SK-N-SH (cell line): ENCODE measurements at regions not wholly inside any gene's neighbourhood (a gene's known extent, or its start where the extent isn't known, plus 50 kb on each side); places are given as distances from the start of the nearest gene placed in this dataset.

Experiments
- CTCF ChIA-PET: fragments of 300-600, 350-600 bp; formaldehyde crosslinking; extraction: SDS; loops from one replicate; lab custom pipeline; 2021; lab: Yijun Ruan, JAX
- POLR2A ChIA-PET: fragments of 350-600 bp; sonication (Branson Sonifier 250); formaldehyde crosslinking; extraction: SDS; loops from one replicate; lab custom pipeline; 2020; ENCODE audit warnings: antibody characterized with exemption, inconsistent platforms; lab: Yijun Ruan, JAX
- DNase-seq: peaks from one replicate; pipeline ENCODE4 v3.0.0; 2012
- H2AFZ ChIP-seq: fragments of 200-600 bp; sonication (generic); 2 replicates; pipeline ENCODE4 v1.8.1; 2016; ENCODE audit warnings: antibody characterized with exemption, mild to moderate bottlenecking, low read depth
- H3F3A ChIP-seq: fragments of 200-600 bp; sonication (generic); replicated peaks from 2 replicates; pipeline ENCODE3; 2016; ENCODE audit warnings: antibody characterized with exemption, mild to moderate bottlenecking; ENCODE audit not compliant: insufficient read depth
- H3K27ac ChIP-seq, 2 experiments: fragments of 200-500 bp in 1 of 2; fragments of 200-600 bp in 1 of 2; sonication (Bioruptor generic) in 1 of 2; sonication (generic), shearing (Covaris generic) in 1 of 2; 2 replicates each; pipeline versions ENCODE4 v1.5.1 to v1.6.1; 2014 to 2016; ENCODE audit warnings: low read depth in 2 of 2, inconsistent platforms in 1 of 2, low read length in 1 of 2, mild to moderate bottlenecking in 1 of 2, mixed read lengths in 1 of 2
- H3K27me3 ChIP-seq: fragments of 200-600 bp; sonication (generic), shearing (Covaris generic); 2 replicates; pipeline ENCODE4 v1.6.1; 2016; ENCODE audit warnings: mixed run types; ENCODE audit not compliant: insufficient read depth
- H3K36me3 ChIP-seq, 2 experiments: fragments of 200-500 bp in 1 of 2; fragments of 200-600 bp in 1 of 2; sonication (Bioruptor generic) in 1 of 2; sonication (generic) in 1 of 2; replicated peaks in 1 of 2; 2 replicates each; pipeline versions ENCODE3 to v1.5.1; 2014 to 2016; ENCODE audit warnings: low read length in 1 of 2, mild to moderate bottlenecking in 1 of 2; ENCODE audit not compliant: insufficient read depth in 2 of 2, control insufficient read depth in 1 of 2
- H3K4me1 ChIP-seq, 2 experiments: fragments of 200-500 bp in 1 of 2; fragments of 200-600 bp in 1 of 2; sonication (Bioruptor generic) in 1 of 2; sonication (generic), shearing (Covaris generic) in 1 of 2; 2 replicates each; pipeline versions ENCODE4 v1.5.1 to v1.6.1; 2014 to 2016; ENCODE audit warnings: low read depth in 1 of 2, low read length in 1 of 2, mixed run types in 1 of 2; ENCODE audit not compliant: insufficient read depth in 2 of 2, control insufficient read depth in 1 of 2
- H3K4me2 ChIP-seq: fragments of 200-600 bp; sonication (generic), shearing (Covaris generic); 2 replicates; pipeline ENCODE4 v1.6.1; 2017; ENCODE audit warnings: mixed run types
- H3K4me3 ChIP-seq, 2 experiments: fragments of 200-500 bp in 1 of 2; fragments of 200-600 bp in 1 of 2; sonication (Bioruptor generic) in 1 of 2; sonication (generic), shearing (Covaris generic) in 1 of 2; 2 replicates each; pipeline versions ENCODE4 v1.5.1 to v1.8.1; 2014 to 2016; ENCODE audit warnings: low read depth in 2 of 2, inconsistent platforms in 1 of 2, low read length in 1 of 2, mild to moderate bottlenecking in 1 of 2, mixed read lengths in 1 of 2, moderate library complexity in 1 of 2
- H3K79me2 ChIP-seq: fragments of 200-600 bp; sonication (generic); 2 replicates; pipeline ENCODE4 v1.8.1; 2017; ENCODE audit warnings: mild to moderate bottlenecking; ENCODE audit not compliant: insufficient read depth
- H3K9ac ChIP-seq: fragments of 200-600 bp; sonication (generic); 2 replicates; pipeline ENCODE4 v1.6.1; 2017; ENCODE audit warnings: mixed run types
- H3K9me2 ChIP-seq: fragments of 200-600 bp; sonication (generic); 2 replicates; pipeline ENCODE4 v1.6.1; 2017; ENCODE audit warnings: mixed run types
- H3K9me3 ChIP-seq: fragments of 200-600 bp; sonication (generic); 2 replicates; pipeline ENCODE4 v1.6.1; 2017; ENCODE audit warnings: mixed run types, mild to moderate bottlenecking, moderate library complexity
- H4K20me1 ChIP-seq: fragments of 200-600 bp; sonication (generic); 2 replicates; pipeline ENCODE4 v1.6.1; 2017; ENCODE audit warnings: mild to moderate bottlenecking, mixed run types; ENCODE audit not compliant: insufficient read depth
- CHD2 ChIP-seq: fragments of 150-350 bp; IDR thresholded peaks from 2 replicates; pipeline ENCODE4 v1.6.1; 2018; ENCODE audit warnings: low read length; ENCODE audit not compliant: partially characterized antibody
- EZH2phosphoT487 ChIP-seq: fragments of 200-600 bp; sonication (generic); IDR thresholded peaks from 2 replicates; pipeline ENCODE4 v1.6.1; 2017; ENCODE audit warnings: low read depth, mixed run types, mild to moderate bottlenecking, antibody characterized with exemption, moderate library complexity, borderline replicate concordance
- FOSL2 ChIP-seq: IDR thresholded peaks from 2 replicates; pipeline ENCODE4 v1.4.0; 2012; ENCODE audit warnings: low read depth, mild to moderate bottlenecking, moderate library complexity, borderline replicate concordance
- FOXJ3 ChIP-seq: sonication (generic); formaldehyde crosslinking; IDR thresholded peaks from 2 replicates; pipeline ENCODE4 v1.5.1; 2020; ENCODE audit warnings: mild to moderate bottlenecking, missing genetic modification reagents
- FOXM1 ChIP-seq: IDR thresholded peaks from 2 replicates; pipeline ENCODE4 v1.4.0; 2012; ENCODE audit warnings: low read depth, mild to moderate bottlenecking
- GABPA ChIP-seq: IDR thresholded peaks from 2 replicates; pipeline ENCODE4 v1.4.0; 2012; ENCODE audit warnings: low read depth, mild to moderate bottlenecking
- GATA2 ChIP-seq: sonication (generic); formaldehyde crosslinking; IDR thresholded peaks from 2 replicates; pipeline ENCODE4 v1.5.0; 2020; ENCODE audit warnings: mild to moderate bottlenecking, missing genetic modification reagents
- JUND ChIP-seq: IDR thresholded peaks from 2 replicates; pipeline ENCODE4 v1.4.0; 2012
- MEF2A ChIP-seq: IDR thresholded peaks from 2 replicates; pipeline ENCODE4 v1.4.0; 2012; ENCODE audit warnings: low read depth, borderline replicate concordance
- POLR2AphosphoS5 ChIP-seq: IDR thresholded peaks from 2 replicates; pipeline ENCODE4 v1.6.1; 2012; ENCODE audit warnings: low read depth, low read length
- RAD21 ChIP-seq: IDR thresholded peaks from 2 replicates; pipeline ENCODE4 v1.6.1; 2012; ENCODE audit warnings: mild to moderate bottlenecking, low read length
- RCOR1 ChIP-seq: fragments of 150-350 bp; IDR thresholded peaks from 2 replicates; pipeline ENCODE4 v1.6.1; 2017; ENCODE audit warnings: antibody characterized with exemption, low read length
- SMC3 ChIP-seq: IDR thresholded peaks from 2 replicates; pipeline ENCODE4 v1.6.1; 2012; ENCODE audit warnings: low read depth, low read length, improper control_type of control experiment
- TAF1 ChIP-seq: IDR thresholded peaks from 2 replicates; pipeline ENCODE4 v1.6.1; 2012; ENCODE audit warnings: low read depth, mild to moderate bottlenecking, low read length, moderate library complexity, borderline replicate concordance
- TCF12 ChIP-seq: IDR thresholded peaks from 2 replicates; pipeline ENCODE4 v1.4.0; 2012
- TEAD4 ChIP-seq: IDR thresholded peaks from 2 replicates; pipeline ENCODE4 v1.4.0; 2012; ENCODE audit warnings: mild to moderate bottlenecking, borderline replicate concordance; ENCODE audit not compliant: insufficient read depth
- WGBS: methylation state at CpG from one replicate; pipeline ENCODE4 v1.1.6; 2017; ENCODE audit warnings: low lambda C conversion rate; 5-methylcytosine and 5-hydroxymethylcytosine counted together
- TF ChIP-seq, protein P1 (sequence below): IDR thresholded peaks from 2 replicates; pipeline ENCODE4; 2012

DNA sequence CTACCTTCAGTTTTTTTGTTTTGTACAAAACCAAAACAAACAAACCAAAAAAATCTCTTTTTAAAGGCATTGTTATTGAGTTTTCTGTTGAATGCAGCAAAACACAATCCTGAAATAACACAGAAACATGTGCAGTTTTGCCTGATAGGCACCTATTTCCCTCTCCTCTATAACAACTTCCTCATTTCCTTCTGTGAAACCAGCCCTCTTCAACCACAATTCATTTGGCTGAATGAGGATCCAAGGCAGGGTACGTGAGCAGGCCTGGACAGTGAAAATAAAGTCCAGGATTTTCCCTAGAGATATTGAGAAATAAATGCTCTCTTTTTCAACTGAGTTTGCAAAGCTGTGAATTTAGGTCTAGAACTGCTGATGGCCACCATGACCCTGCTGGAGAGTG, 134.8 kb upstream of the LARP1 start:
- POLR2A ChIA-PET = no interaction called here
- WGBS = 43% methylated on average over 1 of the region's 1 CpG

DNA sequence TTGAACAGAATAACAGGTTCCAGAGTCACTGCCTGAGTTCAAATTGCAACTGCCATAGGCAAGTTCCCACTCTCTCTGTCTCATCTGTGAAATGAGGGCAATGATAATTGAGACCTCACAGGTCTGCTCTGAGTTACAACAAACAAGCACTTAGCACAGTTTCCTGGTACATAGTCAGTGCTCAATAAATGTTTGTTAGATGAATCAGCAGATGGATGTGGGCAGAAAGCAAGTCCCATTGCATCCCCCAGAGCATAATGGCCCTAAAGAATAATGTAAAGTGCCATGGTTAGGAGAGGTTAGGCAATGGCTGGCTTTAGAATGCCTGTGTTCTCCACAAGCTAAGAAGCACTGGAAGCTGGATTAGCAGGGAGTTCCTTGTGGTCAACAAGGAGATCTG, 136.5 kb upstream of the LARP1 start:
- TF ChIP-seq GATA2 (no peak), TAF1 (no peak)
- TF ChIP-seq, protein P1, sequence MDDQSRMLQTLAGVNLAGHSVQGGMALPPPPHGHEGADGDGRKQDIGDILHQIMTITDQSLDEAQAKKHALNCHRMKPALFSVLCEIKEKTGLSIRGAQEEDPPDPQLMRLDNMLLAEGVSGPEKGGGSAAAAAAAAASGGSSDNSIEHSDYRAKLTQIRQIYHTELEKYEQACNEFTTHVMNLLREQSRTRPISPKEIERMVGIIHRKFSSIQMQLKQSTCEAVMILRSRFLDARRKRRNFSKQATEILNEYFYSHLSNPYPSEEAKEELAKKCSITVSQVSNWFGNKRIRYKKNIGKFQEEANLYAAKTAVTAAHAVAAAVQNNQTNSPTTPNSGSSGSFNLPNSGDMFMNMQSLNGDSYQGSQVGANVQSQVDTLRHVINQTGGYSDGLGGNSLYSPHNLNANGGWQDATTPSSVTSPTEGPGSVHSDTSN = no peak
- TF ChIP-seq, all 33 proteins: peak for 0
- Histone ChIP-seq H3K9me2 (no peaks in the 10 kb centered on the region), H3K4me2 (no peak overlapping the region), H3K27me3 (peaks cover 7% of the 10 kb centered on the region), H2AFZ (no peak overlapping the region), H4K20me1 (no peaks in the 10 kb centered on the region), H3K4me1 (peaks cover 0 to 6% of the 10 kb centered on the region in 2 experiments; a peak in 1 of 4 replicates), H3K9me3 (no peaks in the 10 kb centered on the region), H3F3A (no peaks in the 10 kb centered on the region), H3K9ac (no peak overlapping the region), H3K27ac (no peak overlapping the region), H3K36me3 (no peaks in the 10 kb centered on the region), H3K79me2 (no peaks in the 10 kb centered on the region), H3K4me3 (no peak overlapping the region)
- DNase-seq = no peak
- ChIA-PET CTCF (interaction anchor here (0.7 to 4.6 kb wide), 4 partner anchors 8 to 151 kb away, joined by 3 to 25 read pairs (median 4); no protein-coding TSS in a partner anchor), POLR2A (no interaction called here)

More for the DNA sequence above, 134.8 kb upstream of the LARP1 start:
- no peaks in the 10 kb centered on the region for H3K79me2 ChIP-seq
- no peaks in the 10 kb centered on the region for H3K36me3 ChIP-seq
- H3K4me1 ChIP-seq = peaks cover 0 to 11% of the 10 kb centered on the region in 2 experiments; a peak in 1 of 4 replicates
- no peaks in the 10 kb centered on the region for H3K27me3 ChIP-seq
- no peak overlapping the region for H3K4me2 ChIP-seq
- no peak for DNase-seq
- no peaks in the 10 kb centered on the region for H3F3A ChIP-seq
- CTCF ChIA-PET = interaction anchor here (1.1 to 4.6 kb wide), 4 partner anchors 10 to 153 kb away, joined by 4 to 25 read pairs (median 4); no protein-coding TSS in a partner anchor
- no peak overlapping the region for H2AFZ ChIP-seq
- H3K9me3 ChIP-seq = no peaks in the 10 kb centered on the region
- no peaks in the 10 kb centered on the region for H4K20me1 ChIP-seq
- TF ChIP-seq TCF12 (no peak), EZH2phosphoT487 (no peak), FOXM1 (no peak), RAD21 (no peak), JUND (no peak), FOXJ3 (no peak), TAF1 (no peak), CHD2 (no peak), MEF2A (no peak), GABPA (no peak), RCOR1 (no peak), SMC3 (no peak), FOSL2 (no peak), TEAD4 (no peak), POLR2AphosphoS5 (no peak)
- TF ChIP-seq, protein P1 = no peak
- H3K4me3 ChIP-seq = no peak overlapping the region
- no peak overlapping the region for H3K9ac ChIP-seq
- H3K27ac ChIP-seq = no peak overlapping the region
- no peaks in the 10 kb centered on the region for H3K9me2 ChIP-seq
